ENCODE measurements at regions not wholly inside any gene's neighbourhood (a gene's known extent, or its start where the extent isn't known, plus 50 kb on each side); places are given as distances from the start of the nearest gene placed in this dataset.

GRCh38 chr5:114122852-114123251 lies 239.0 kb upstream of the KCNN2 start:
- TF ChIP-seq CTCF (IDR thresholded peaks at IDR 0.05) (no peak), POLR2A (IDR thresholded peaks at IDR 0.05) (no peak)
